Endothelial cell of umbilical vein (primary cell): ENCODE measurements at regions not wholly inside any gene's neighbourhood (a gene's known extent, or its start where the extent isn't known, plus 50 kb on each side); places are given as distances from the start of the nearest gene placed in this dataset.

Experiments
- BruUV-seq: library from RNA; stranded (reverse); fragments of 400-500 nt; replicated peaks from 2 replicates; lab custom pipeline; 2021; lab: Mats Ljungman, UMichigan
- CTCF ChIA-PET: fragments of 300-600, 350-600 bp; sonication (Branson Sonifier 250); formaldehyde crosslinking; loops from one replicate; lab custom pipeline; 2021; ENCODE audit warnings: antibody characterized with exemption, inconsistent platforms; lab: Charles Lee
- POLR2A ChIA-PET: fragments of 300-600, 350-600 bp; sonication (Branson Sonifier 250); formaldehyde crosslinking; loops from one replicate; lab custom pipeline; 2021; ENCODE audit warnings: antibody characterized with exemption, inconsistent platforms; lab: Charles Lee
- DNase-seq: peaks from one replicate; pipeline ENCODE4 v3.0.0-alpha.2; 2011; ENCODE audit warnings: low read depth, low spot score
- FAIRE-seq: peaks from 2 replicates; lab custom pipeline; 2011; peaks lifted over from hg19 to GRCh38; lab: Jason Lieb, UNC
- H2AFZ ChIP-seq: 2 replicates; pipeline ENCODE4 v1.6.0; 2012; ENCODE audit warnings: low read depth, low read length, control low read depth, inconsistent platforms
- H3K27ac ChIP-seq: 2 replicates; pipeline ENCODE4 v1.5.1; 2011; ENCODE audit warnings: low read depth, mild to moderate bottlenecking, control low read depth, low read length, moderate library complexity; ENCODE audit not compliant: insufficient read depth
- H3K27me3 ChIP-seq, 2 experiments: 2 replicates each; pipeline versions ENCODE4 v1.6.0 to v1.6.1; 2011; ENCODE audit warnings: low read length in 2 of 2, mixed read lengths in 1 of 2; ENCODE audit not compliant: control insufficient read depth in 2 of 2, insufficient read depth in 2 of 2
- H3K36me3 ChIP-seq, 2 experiments: 2 replicates in 1 of 2; 3 replicates in 1 of 2; pipeline ENCODE4 v1.5.1; 2011; ENCODE audit warnings: low read length in 2 of 2, mild to moderate bottlenecking in 1 of 2, moderate library complexity in 1 of 2; ENCODE audit not compliant: control insufficient read depth in 2 of 2, insufficient read depth in 2 of 2; ENCODE audit errors: extremely low read depth in 1 of 2
- H3K4me1 ChIP-seq: 3 replicates; pipeline ENCODE4 v1.5.1; 2011; ENCODE audit warnings: mild to moderate bottlenecking, low read length; ENCODE audit not compliant: control insufficient read depth, insufficient read depth; ENCODE audit errors: extremely low read depth
- H3K4me2 ChIP-seq: 2 replicates; pipeline ENCODE4 v1.6.1; 2011; ENCODE audit warnings: low read length, control low read depth, mixed read lengths; ENCODE audit not compliant: insufficient read depth
- H3K4me3 ChIP-seq, 3 experiments: fragments of 200-600 bp in 1 of 3; sonication (generic), shearing (Covaris generic) in 1 of 3; replicated peaks in 1 of 3; 2 replicates each; pipeline ENCODE4 v1.5.1; 2011 to 2016; ENCODE audit warnings: control low read depth in 3 of 3, low read length in 3 of 3, mild to moderate bottlenecking in 2 of 3, inconsistent platforms in 1 of 3, low read depth in 1 of 3, moderate library complexity in 1 of 3; ENCODE audit not compliant: insufficient read depth in 1 of 3
- H3K79me2 ChIP-seq: 2 replicates; pipeline ENCODE4 v1.6.0; 2012; ENCODE audit warnings: low read length, inconsistent platforms; ENCODE audit not compliant: control insufficient read depth, insufficient read depth
- H3K9ac ChIP-seq: replicated peaks from 2 replicates; pipeline ENCODE3; 2011; ENCODE audit warnings: low read length, control low read depth; ENCODE audit not compliant: insufficient read depth; ENCODE audit errors: extremely low read depth
- H3K9me1 ChIP-seq: replicated peaks from 3 replicates; pipeline ENCODE4 v1.6.0; 2011; ENCODE audit warnings: mild to moderate bottlenecking, low read length; ENCODE audit not compliant: control insufficient read depth, insufficient read depth; ENCODE audit errors: extremely low read depth
- H3K9me3 ChIP-seq: replicated peaks from 2 replicates; pipeline ENCODE4 v1.5.1; 2012; ENCODE audit warnings: low read length, inconsistent platforms; ENCODE audit not compliant: control insufficient read depth, insufficient read depth
- H4K20me1 ChIP-seq: replicated peaks from 2 replicates; pipeline ENCODE3; 2011; ENCODE audit warnings: mild to moderate bottlenecking, low read length; ENCODE audit not compliant: control insufficient read depth, insufficient read depth; ENCODE audit errors: extremely low read depth
- EZH2 ChIP-seq: IDR thresholded peaks from 2 replicates; pipeline ENCODE4 v1.6.1; 2012; ENCODE audit warnings: borderline replicate concordance, low read depth, mild to moderate bottlenecking, moderate library complexity, low read length, inconsistent platforms; ENCODE audit not compliant: severe bottlenecking
- FOS ChIP-seq: IDR thresholded peaks from 2 replicates; pipeline ENCODE4 v1.6.1; 2011; ENCODE audit warnings: mild to moderate bottlenecking, low read length, moderate library complexity, borderline replicate concordance; ENCODE audit not compliant: insufficient read depth
- GATA2 ChIP-seq: IDR thresholded peaks from 2 replicates; pipeline ENCODE4 v1.7.0; 2011; ENCODE audit warnings: low read depth, mild to moderate bottlenecking, moderate library complexity, mixed read lengths, low read length; ENCODE audit not compliant: insufficient read length, insufficient read depth
- JUN ChIP-seq: IDR thresholded peaks from 2 replicates; pipeline ENCODE4 v1.6.1; 2011; ENCODE audit warnings: borderline replicate concordance, low read depth; ENCODE audit not compliant: insufficient read length, insufficient read depth
- MAX ChIP-seq: IDR thresholded peaks from 2 replicates; pipeline ENCODE4 v1.6.1; 2011; ENCODE audit not compliant: insufficient read depth, insufficient read length
- MYC ChIP-seq: IDR thresholded peaks from one replicate; pipeline ENCODE4 v1.6.1; 2011; ENCODE audit warnings: mild to moderate bottlenecking, low read depth, low read length
- POLR2A ChIP-seq: IDR thresholded peaks from 2 replicates; pipeline ENCODE4 v1.6.1; 2012; ENCODE audit warnings: low read depth, mild to moderate bottlenecking, control low read depth, low read length
- POLR2AphosphoS5 ChIP-seq: IDR thresholded peaks from 2 replicates; pipeline ENCODE4 v1.6.1; 2012; ENCODE audit warnings: low read depth, mild to moderate bottlenecking, control low read depth, low read length, moderate library complexity; ENCODE audit not compliant: insufficient read depth
- dilution Hi-C: fragments of 300-500 bp; cut with MboI; formaldehyde crosslinking; loops from one replicate; pipeline ENCODE4 v1.15.0; 2019; ENCODE audit warnings: low sequenced_read_pairs; ENCODE audit not compliant: extremely low pct_ligation_motif_present
- intact Hi-C: fragments of 100-400 bp; cut with micrococcal nuclease; formaldehyde crosslinking; loops from one replicate; pipeline ENCODE4 v1.10.0; 2022
- TF ChIP-seq, protein P1 (sequence below), 2 donors: IDR thresholded peaks; 1 replicate in 1 of 2; 2 replicates in 1 of 2; pipeline ENCODE4 v1.5.1; 2011; ENCODE audit warnings: low read length in 2 of 2, mild to moderate bottlenecking in 2 of 2, moderate library complexity in 2 of 2, control low read depth in 1 of 2, inconsistent platforms in 1 of 2, low read depth in 1 of 2; ENCODE audit not compliant: insufficient read depth in 1 of 2; ENCODE audit errors: extremely low read depth in 1 of 2

DNA sequence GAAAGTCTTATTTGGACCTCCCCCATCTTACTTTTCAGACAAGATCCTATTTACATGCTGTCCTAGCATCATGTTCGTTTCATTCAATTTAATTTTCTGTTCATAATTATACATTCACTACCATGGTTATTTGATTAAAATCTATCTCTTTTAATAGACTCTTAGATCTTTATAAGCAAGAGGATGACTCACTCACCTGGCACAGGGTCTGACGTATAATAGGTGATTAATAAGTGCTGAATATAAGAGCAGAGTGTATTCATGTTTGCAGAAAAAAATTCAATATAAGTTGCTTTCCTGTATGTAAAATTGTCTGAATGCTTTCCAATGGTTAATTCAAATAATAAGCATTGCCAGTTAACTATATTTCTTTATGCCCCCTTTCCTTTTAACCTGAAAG lies 165.5 kb upstream of the CBLB start:
- Histone ChIP-seq H3K4me3 (no peak overlapping the region), H3K4me1 (no peaks in the 10 kb centered on the region), H3K36me3 (no peaks in the 10 kb centered on the region), H3K27ac (no peak overlapping the region), H3K4me2 (no peak overlapping the region), H3K79me2 (no peaks in the 10 kb centered on the region), H3K27me3 (no peaks in the 10 kb centered on the region), H3K9me1 (no peaks in the 10 kb centered on the region), H4K20me1 (no peaks in the 10 kb centered on the region), H2AFZ (no peak overlapping the region), H3K9me3 (no peaks in the 10 kb centered on the region), H3K9ac (no peak overlapping the region)
- ChIA-PET POLR2A (no interaction called here), CTCF (no interaction called here)
- dilution Hi-C loops = no loop called here
- intact Hi-C loops = no loop called here
- DNase-seq (no peak), FAIRE-seq (no peak)
- no TSS peak for BruUV-seq
- TF ChIP-seq FOS (no peak), JUN (no peak), MAX (no peak), MYC (no peak), EZH2 (no peak), POLR2AphosphoS5 (no peak), POLR2A (no peak), GATA2 (no peak)
- TF ChIP-seq, protein P1, sequence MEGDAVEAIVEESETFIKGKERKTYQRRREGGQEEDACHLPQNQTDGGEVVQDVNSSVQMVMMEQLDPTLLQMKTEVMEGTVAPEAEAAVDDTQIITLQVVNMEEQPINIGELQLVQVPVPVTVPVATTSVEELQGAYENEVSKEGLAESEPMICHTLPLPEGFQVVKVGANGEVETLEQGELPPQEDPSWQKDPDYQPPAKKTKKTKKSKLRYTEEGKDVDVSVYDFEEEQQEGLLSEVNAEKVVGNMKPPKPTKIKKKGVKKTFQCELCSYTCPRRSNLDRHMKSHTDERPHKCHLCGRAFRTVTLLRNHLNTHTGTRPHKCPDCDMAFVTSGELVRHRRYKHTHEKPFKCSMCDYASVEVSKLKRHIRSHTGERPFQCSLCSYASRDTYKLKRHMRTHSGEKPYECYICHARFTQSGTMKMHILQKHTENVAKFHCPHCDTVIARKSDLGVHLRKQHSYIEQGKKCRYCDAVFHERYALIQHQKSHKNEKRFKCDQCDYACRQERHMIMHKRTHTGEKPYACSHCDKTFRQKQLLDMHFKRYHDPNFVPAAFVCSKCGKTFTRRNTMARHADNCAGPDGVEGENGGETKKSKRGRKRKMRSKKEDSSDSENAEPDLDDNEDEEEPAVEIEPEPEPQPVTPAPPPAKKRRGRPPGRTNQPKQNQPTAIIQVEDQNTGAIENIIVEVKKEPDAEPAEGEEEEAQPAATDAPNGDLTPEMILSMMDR (IDR thresholded peaks at IDR 0.05; ENCODE audit: extremely low read depth in 1 of 2, insufficient read depth in 1 of 2, low read depth in 1 of 2, low read length in 2 of 2) = no peak
